Smooth muscle cell (in vitro differentiated cells): ENCODE measurements at regions not wholly inside any gene's neighbourhood (a gene's known extent, or its start where the extent isn't known, plus 50 kb on each side); places are given as distances from the start of the nearest gene placed in this dataset.

Experiments used
- DNase-seq: peaks from one replicate; lab custom pipeline; 2025; ENCODE audit not compliant: unreplicated experiment; lab: John Stamatoyannopoulos, UW
- H2AFZ ChIP-seq: fragments of 200-600 bp; sonication (generic); 2 replicates; pipeline ENCODE4 v1.6.0; 2016; ENCODE audit warnings: antibody characterized with exemption, low read depth, mild to moderate bottlenecking
- H3F3A ChIP-seq: fragments of 200-600 bp; sonication (generic); 2 replicates; pipeline ENCODE4 v1.6.0; 2017; ENCODE audit warnings: antibody characterized with exemption, low read depth
- H3K27ac ChIP-seq: fragments of 200-600 bp; sonication (generic); 2 replicates; pipeline ENCODE4 v1.5.1; 2016; ENCODE audit warnings: low read depth, mild to moderate bottlenecking
- H3K27me3 ChIP-seq: fragments of 200-600 bp; sonication (generic); 2 replicates; pipeline ENCODE4 v1.6.1; 2016; ENCODE audit warnings: low read depth, mild to moderate bottlenecking
- H3K36me3 ChIP-seq: fragments of 200-600 bp; sonication (generic); 2 replicates; pipeline ENCODE4 v1.5.1; 2016; ENCODE audit warnings: low read depth
- H3K4me1 ChIP-seq: fragments of 200-600 bp; sonication (generic); 2 replicates; pipeline ENCODE4 v1.5.1; 2016; ENCODE audit warnings: low read depth
- H3K4me2 ChIP-seq: fragments of 200-600 bp; sonication (generic); 2 replicates; pipeline ENCODE4 v1.6.0; 2016; ENCODE audit warnings: mild to moderate bottlenecking
- H3K4me3 ChIP-seq: fragments of 200-600 bp; sonication (generic); 2 replicates; pipeline ENCODE4 v1.5.1; 2016; ENCODE audit warnings: mild to moderate bottlenecking
- H3K79me2 ChIP-seq: fragments of 200-600 bp; sonication (generic); 2 replicates; pipeline ENCODE4 v1.6.0; 2016; ENCODE audit warnings: low read depth, mild to moderate bottlenecking
- H3K9ac ChIP-seq: fragments of 200-600 bp; sonication (generic); 2 replicates; pipeline ENCODE4 v1.6.0; 2016; ENCODE audit warnings: low read depth
- H3K9me3 ChIP-seq: fragments of 200-600 bp; sonication (generic); replicated peaks from 2 replicates; pipeline ENCODE4 v1.5.1; 2016; ENCODE audit warnings: low read depth
- H4K20me1 ChIP-seq: fragments of 200-600 bp; sonication (generic); 2 replicates; pipeline ENCODE4 v1.6.0; 2016; ENCODE audit warnings: low read depth
- CTCF ChIP-seq: fragments of 200-600 bp; sonication (generic); IDR thresholded peaks from 2 replicates; pipeline ENCODE4 v1.5.1; 2017; ENCODE audit warnings: borderline replicate concordance, mild to moderate bottlenecking, antibody characterized with exemption; ENCODE audit not compliant: insufficient read depth, poor library complexity, severe bottlenecking
- WGBS: methylation state at CpG from one replicate; pipeline ENCODE4 v1.1.7; 2016; ENCODE audit warnings: low lambda C conversion rate; 5-methylcytosine and 5-hydroxymethylcytosine counted together

- no peaks in the 10 kb centered on the region for H3K79me2 ChIP-seq
- H3K4me3 ChIP-seq, result no peak overlapping the region
- no peaks in the 10 kb centered on the region for H3K4me1 ChIP-seq
- no peaks in the 10 kb centered on the region for H4K20me1 ChIP-seq
- H3K9me3 ChIP-seq, result no peaks in the 10 kb centered on the region
- H3K9ac ChIP-seq, result no peak overlapping the region
- no peak overlapping the region for H2AFZ ChIP-seq
- H3K27ac ChIP-seq, result no peak overlapping the region
- H3F3A ChIP-seq, result no peaks in the 10 kb centered on the region
- 86% methylated on average over 6 of the region's 6 CpGs for WGBS
- DNase-seq, result no peak
- no peaks in the 10 kb centered on the region for H3K27me3 ChIP-seq
- H3K36me3 ChIP-seq, result no peaks in the 10 kb centered on the region
- no peak for TF ChIP-seq CTCF
- H3K4me2 ChIP-seq, result no peak overlapping the region
These were observed 226.3 kb upstream of the ZNF608 start for GRCh38 chr5:124972703-124973102.

GRCh38 chr5:124973661-124974060 lies 227.2 kb upstream of the ZNF608 start:
- no peak for TF ChIP-seq CTCF
- DNase-seq, result no peak
- Histone ChIP-seq H3K79me2 (no peaks in the 10 kb centered on the region), H3F3A (no peaks in the 10 kb centered on the region), H3K36me3 (no peaks in the 10 kb centered on the region), H2AFZ (no peak overlapping the region), H3K27me3 (no peaks in the 10 kb centered on the region), H3K9me3 (no peaks in the 10 kb centered on the region), H3K4me1 (peaks cover under 1% of the 10 kb centered on the region), H3K4me2 (no peak overlapping the region), H3K4me3 (no peak overlapping the region), H3K27ac (no peak overlapping the region), H4K20me1 (no peaks in the 10 kb centered on the region), H3K9ac (no peak overlapping the region)
- WGBS, result 70% methylated on average over 6 of the region's 6 CpGs

- no peak for TF ChIP-seq CTCF
- no peaks in the 10 kb centered on the region for H3K79me2 ChIP-seq
- peaks cover 25% of the 10 kb centered on the region for H3K4me1 ChIP-seq
- H2AFZ ChIP-seq, result no peak overlapping the region
- H3K27me3 ChIP-seq, result no peaks in the 10 kb centered on the region
- H3K27ac ChIP-seq, result no peak overlapping the region
- H4K20me1 ChIP-seq, result no peaks in the 10 kb centered on the region
- H3K9me3 ChIP-seq, result no peaks in the 10 kb centered on the region
- H3F3A ChIP-seq, result no peaks in the 10 kb centered on the region
- 93% methylated on average over 21 of the region's 23 CpGs for WGBS
- no peak overlapping the region for H3K4me2 ChIP-seq
- H3K9ac ChIP-seq, result no peak overlapping the region
- H3K4me3 ChIP-seq, result no peak overlapping the region
- DNase-seq, result no peak
- H3K36me3 ChIP-seq, result no peaks in the 10 kb centered on the region
These were observed 229.6 kb upstream of the ZNF608 start for GRCh38 chr5:124976086-124976485.

GRCh38 chr5:124979251-124979650 lies 232.8 kb upstream of the ZNF608 start:
- Histone ChIP-seq H3K79me2 (no peaks in the 10 kb centered on the region), H3K9me3 (no peaks in the 10 kb centered on the region), H2AFZ (peak overlapping the region; percentile 37)

More at GRCh38 chr5:124979251-124979650, 232.8 kb upstream of the ZNF608 start:
- H3K4me1 ChIP-seq, result peaks cover 27% of the 10 kb centered on the region
- 12% methylated on average over 2 of the region's 2 CpGs for whole genome bisulfite sequencing
- no peaks in the 10 kb centered on the region for H3K27me3 ChIP-seq
- H3K36me3 ChIP-seq, result no peaks in the 10 kb centered on the region
- H3K4me2 ChIP-seq, result peak overlapping the region; percentile 12
- H3K27ac ChIP-seq, result no peak overlapping the region
- DNase-seq, result no peak
- no peaks in the 10 kb centered on the region for H3F3A ChIP-seq
- no peak for TF ChIP-seq CTCF
- H4K20me1 ChIP-seq, result no peaks in the 10 kb centered on the region
- H3K4me3 ChIP-seq, result no peak overlapping the region
- H3K9ac ChIP-seq, result no peak overlapping the region
